Mucosa of descending colon (tissue), 3 donors: ENCODE measurements at regions not wholly inside any gene's neighbourhood (a gene's known extent, or its start where the extent isn't known, plus 50 kb on each side); places are given as distances from the start of the nearest gene placed in this dataset.
"Not testable (repeated sequence)": the region's sequence is repeated elsewhere in the genome, so short reads cannot be mapped to it uniquely, and the experiment has no call there.

Source experiments
- ATAC-seq: fragments of 200-7000 bp; cut with Tn5 transposase; one replicate; pipeline ENCODE4 v1.9.1; 2020; ENCODE audit warnings: mild to moderate bottlenecking, moderate library complexity
- DNase-seq, 3 donors: peaks; one replicate each; pipeline ENCODE4 v3.0.0-alpha.2; 2020
- H3K36me3 ChIP-seq: fragments of 200-600 bp; one replicate; pipeline ENCODE4 v1.8.0; 2021; ENCODE audit warnings: low read depth, mild to moderate bottlenecking
- H3K4me1 ChIP-seq: fragments of 200-600 bp; one replicate; pipeline ENCODE4 v1.8.0; 2021; ENCODE audit warnings: low read depth, mild to moderate bottlenecking
- H3K4me3 ChIP-seq: fragments of 200-600 bp; one replicate; pipeline ENCODE4 v1.8.0; 2021; ENCODE audit warnings: mild to moderate bottlenecking
- H3K9me3 ChIP-seq: fragments of 200-600 bp; one replicate; pipeline ENCODE4 v1.8.0; 2021; ENCODE audit warnings: mild to moderate bottlenecking
- intact Hi-C, 2 donors: fragments of 100-400 bp; cut with DNase I in 1 of 2; cut with micrococcal nuclease in 1 of 2; formaldehyde crosslinking; loops; one replicate each; pipeline versions ENCODE4 v1.11.0 to v1.11.1; 2022; cut with DNase I, micrococcal nuclease
- TF ChIP-seq, protein P1 (sequence below): fragments of 200-600 bp; IDR thresholded peaks from one replicate; pipeline ENCODE4 v1.8.0; 2022; ENCODE audit warnings: antibody characterized with exemption, mild to moderate bottlenecking
- donor health status: DM: no; HTN: no; CAD: no; lungs with moderate emphysema.
- donor health status: DM: no; HTN: no; CAD: no.
- donor health status: DM: no; HTN: yes; CAD: no.

DNA sequence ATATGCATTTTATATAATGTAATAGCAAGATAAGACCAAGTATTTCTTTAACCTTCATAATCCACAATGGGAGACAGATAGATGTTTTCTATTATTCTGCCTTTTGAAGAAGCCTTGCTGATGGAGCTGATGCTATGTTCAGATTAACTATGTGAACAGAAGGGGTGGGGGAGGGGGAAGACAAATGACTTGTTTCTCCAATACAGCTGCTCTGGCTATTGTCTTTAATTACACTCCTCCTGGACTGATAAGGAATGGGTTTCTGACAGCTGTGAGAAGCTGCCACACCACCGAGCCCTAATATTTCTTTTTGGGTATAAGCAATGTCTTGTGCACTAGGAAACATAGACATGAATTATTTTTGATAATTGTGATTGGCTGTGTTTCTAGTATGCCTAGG, 62.0 kb downstream of the CAVIN4 start:
- H3K9me3 ChIP-seq, result no peaks in the 10 kb centered on the region
- H3K4me1 ChIP-seq, result no peaks in the 10 kb centered on the region
- TF ChIP-seq, protein P1, sequence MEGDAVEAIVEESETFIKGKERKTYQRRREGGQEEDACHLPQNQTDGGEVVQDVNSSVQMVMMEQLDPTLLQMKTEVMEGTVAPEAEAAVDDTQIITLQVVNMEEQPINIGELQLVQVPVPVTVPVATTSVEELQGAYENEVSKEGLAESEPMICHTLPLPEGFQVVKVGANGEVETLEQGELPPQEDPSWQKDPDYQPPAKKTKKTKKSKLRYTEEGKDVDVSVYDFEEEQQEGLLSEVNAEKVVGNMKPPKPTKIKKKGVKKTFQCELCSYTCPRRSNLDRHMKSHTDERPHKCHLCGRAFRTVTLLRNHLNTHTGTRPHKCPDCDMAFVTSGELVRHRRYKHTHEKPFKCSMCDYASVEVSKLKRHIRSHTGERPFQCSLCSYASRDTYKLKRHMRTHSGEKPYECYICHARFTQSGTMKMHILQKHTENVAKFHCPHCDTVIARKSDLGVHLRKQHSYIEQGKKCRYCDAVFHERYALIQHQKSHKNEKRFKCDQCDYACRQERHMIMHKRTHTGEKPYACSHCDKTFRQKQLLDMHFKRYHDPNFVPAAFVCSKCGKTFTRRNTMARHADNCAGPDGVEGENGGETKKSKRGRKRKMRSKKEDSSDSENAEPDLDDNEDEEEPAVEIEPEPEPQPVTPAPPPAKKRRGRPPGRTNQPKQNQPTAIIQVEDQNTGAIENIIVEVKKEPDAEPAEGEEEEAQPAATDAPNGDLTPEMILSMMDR, result no peak
- no peak overlapping the region for H3K4me3 ChIP-seq
- intact Hi-C loops, result no loop called here
- ATAC-seq, result no peak
- H3K36me3 ChIP-seq, result no peaks in the 10 kb centered on the region
- no peak for DNase-seq

DNA sequence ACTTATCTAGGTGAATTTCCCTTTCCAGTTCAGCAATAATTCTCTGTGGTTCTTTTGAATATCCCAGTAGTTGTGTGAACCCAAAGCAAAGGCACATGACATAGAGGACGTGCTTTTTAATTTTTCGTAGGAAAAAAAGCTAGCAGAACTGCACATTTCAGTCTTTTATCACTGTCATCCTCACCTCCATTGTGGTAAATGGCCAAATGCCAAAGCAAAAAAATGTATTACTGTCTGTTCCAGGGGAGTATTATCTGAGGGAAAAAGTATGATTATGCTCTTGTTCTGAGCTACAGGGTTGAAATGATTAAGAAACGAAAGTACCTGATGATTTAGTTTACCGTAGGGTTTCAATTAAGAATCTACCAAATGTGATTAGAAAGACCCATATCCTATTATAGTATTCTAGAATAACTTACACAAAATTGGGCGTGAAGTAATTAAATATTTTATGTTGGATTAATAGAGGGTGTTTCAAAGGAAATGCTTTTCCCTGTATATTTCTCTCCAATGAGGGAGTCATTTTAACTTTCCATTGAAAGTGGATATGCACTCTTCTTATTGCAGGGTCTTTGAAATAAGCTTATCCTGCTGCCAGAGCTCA, 62.7 kb downstream of the CAVIN4 start:
- intact Hi-C loops, result no loop called here
- Histone ChIP-seq H3K4me3 (no peak overlapping the region), H3K9me3 (no peaks in the 10 kb centered on the region), H3K36me3 (no peaks in the 10 kb centered on the region), H3K4me1 (no peaks in the 10 kb centered on the region)
- TF ChIP-seq, protein P1, result no peak
- ATAC-seq, result no peak
- no peak for DNase-seq

DNA sequence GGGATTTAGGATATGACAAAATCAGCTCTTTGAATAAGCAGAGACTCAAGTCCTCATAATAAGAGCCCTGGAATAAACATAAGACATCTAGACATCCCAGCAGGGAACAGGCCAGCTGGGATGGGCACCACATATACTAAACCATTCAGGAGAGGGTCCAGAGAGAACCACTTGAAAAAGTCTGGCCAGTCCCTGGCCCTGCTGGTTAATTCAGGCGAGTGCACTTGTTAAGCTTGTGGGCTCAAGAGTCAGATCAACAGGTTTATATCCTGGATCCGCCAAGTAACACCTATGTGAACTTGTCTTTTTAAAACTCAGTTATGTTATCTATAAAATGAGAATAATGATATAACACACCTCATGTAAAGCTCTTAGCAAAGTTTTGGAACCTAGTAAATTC, 63.3 kb downstream of the CAVIN4 start:
- Histone ChIP-seq H3K9me3 (no peaks in the 10 kb centered on the region), H3K4me1 (no peaks in the 10 kb centered on the region), H3K4me3 (no peak overlapping the region), H3K36me3 (no peaks in the 10 kb centered on the region)
- DNase-seq (no peak), ATAC-seq (no peak)
- intact Hi-C loops, result no loop called here
- TF ChIP-seq, protein P1, result no peak

DNA sequence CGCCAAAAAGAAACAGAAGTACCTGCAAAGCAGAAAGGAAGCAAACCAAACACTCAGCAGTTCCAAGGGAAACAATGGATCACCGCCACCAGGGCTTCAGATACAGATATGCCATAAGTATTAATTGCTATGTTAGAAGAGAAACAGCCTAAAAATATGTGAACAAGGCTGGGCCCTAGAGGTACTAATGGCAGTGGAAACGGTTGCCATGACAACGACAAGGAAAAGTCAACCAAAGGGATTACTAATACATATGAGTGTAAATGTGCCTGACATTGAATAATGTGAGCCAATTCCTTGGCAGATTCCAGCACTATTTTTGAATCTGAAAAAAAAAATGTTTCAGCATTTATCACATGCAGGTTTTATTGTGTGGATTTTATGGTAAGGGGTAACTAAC, 75.0 kb downstream of the CAVIN4 start:
- H3K9me3 ChIP-seq, result peaks cover 9% of the 10 kb centered on the region
- TF ChIP-seq, protein P1, result no peak
- ATAC-seq (no peak), DNase-seq (no peak)
- no peaks in the 10 kb centered on the region for H3K4me1 ChIP-seq
- intact Hi-C loops, result no loop called here
- no peak overlapping the region for H3K4me3 ChIP-seq
- no peaks in the 10 kb centered on the region for H3K36me3 ChIP-seq

DNA sequence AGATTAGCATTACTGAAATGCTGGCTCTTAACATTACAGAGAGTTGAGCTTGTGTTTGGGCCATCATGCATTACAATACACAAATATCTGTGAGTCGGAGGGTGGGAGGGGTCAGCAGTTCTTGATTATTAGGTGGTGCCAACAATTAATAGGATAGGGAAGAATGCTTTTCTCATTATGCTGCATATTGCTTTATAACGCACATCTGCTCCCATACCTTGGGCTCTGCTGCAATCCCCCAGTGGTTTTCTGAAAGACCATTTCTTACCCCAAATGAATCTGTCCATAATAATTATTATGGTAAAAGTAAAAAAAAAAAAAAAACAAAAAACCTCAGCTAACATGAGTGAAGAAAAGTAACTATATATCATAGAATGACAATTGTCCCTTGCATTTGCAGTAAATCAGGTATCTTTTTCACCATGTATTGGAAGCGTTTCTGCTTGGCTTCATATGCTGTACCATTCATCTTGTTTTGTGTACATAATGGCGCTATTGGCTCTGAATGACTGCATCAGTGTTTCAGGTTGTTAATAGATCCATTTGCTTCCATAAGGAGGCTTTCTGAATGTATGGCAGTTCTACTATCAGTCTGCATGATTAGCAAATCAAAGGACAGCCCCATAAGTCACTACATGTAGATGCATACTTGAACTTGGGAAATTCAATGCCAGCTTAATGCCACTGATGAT, 75.9 kb downstream of the CAVIN4 start:
- ATAC-seq (no peak), DNase-seq (no peak)
- H3K36me3 ChIP-seq, result no peaks in the 10 kb centered on the region
- no peak overlapping the region for H3K4me3 ChIP-seq
- intact Hi-C loops, result no loop called here
- no peaks in the 10 kb centered on the region for H3K4me1 ChIP-seq
- H3K9me3 ChIP-seq, result peaks cover 9% of the 10 kb centered on the region
- TF ChIP-seq, protein P1, result no peak

DNA sequence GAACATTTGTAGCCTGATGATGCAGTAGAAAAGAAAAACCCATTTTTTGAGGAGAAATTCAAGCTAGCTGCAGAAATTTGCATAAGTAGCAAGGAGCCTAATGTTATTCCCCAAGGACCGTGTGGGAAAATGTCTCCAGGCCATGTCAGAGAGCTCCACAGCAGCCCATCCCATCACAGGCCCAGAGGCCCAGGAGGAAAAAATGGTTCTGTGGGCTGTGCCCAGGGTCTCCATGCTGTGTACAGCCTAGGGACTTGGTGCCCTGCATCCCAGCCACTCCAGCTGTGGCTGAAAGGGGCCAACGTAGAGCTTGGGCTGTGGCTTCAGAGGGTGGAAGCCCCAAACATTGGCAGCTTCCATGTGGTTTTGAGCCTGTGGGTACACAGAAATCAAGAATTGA, 79.0 kb downstream of the CAVIN4 start:
- H3K9me3 ChIP-seq, H3K36me3 ChIP-seq, H3K4me1 ChIP-seq, DNase-seq, H3K4me3 ChIP-seq, intact Hi-C loops, ATAC-seq: not testable (repeated sequence)
